Stimulated activated CD4-positive, alpha-beta T cell treated with anti-CD3 and anti-CD28 coated beads, Interleukin-2, amount 100 ng/mL, for 4 hours (primary cell): ENCODE measurements at regions not wholly inside any gene's neighbourhood (a gene's known extent, or its start where the extent isn't known, plus 50 kb on each side); places are given as distances from the start of the nearest gene placed in this dataset.

Source experiments
- DNase-seq: peaks from one replicate; pipeline ENCODE4 v3.0.0-alpha.2; 2020; ENCODE audit warnings: low read depth

DNA sequence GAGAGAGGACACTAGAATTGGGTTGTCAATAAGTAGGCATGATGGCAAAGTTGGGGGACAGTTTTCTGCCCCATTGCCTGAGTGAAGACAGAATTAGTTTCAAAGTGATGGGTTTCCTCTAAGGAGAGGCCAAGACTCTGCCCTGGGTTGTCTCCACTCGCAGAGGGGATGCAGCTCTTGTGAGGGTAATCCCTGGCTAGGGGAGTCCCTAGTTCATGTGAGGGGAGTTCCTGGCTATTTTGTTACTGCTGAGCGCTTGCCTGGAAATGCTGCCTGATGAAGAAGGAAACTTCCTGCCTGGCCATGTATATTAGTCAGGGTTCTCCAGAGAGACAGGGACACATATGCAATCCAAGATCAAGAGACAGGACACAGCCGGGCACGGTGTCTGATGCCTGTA is 501.5 kb downstream of the BCL11A start:
- DNase-seq: no peak

DNA sequence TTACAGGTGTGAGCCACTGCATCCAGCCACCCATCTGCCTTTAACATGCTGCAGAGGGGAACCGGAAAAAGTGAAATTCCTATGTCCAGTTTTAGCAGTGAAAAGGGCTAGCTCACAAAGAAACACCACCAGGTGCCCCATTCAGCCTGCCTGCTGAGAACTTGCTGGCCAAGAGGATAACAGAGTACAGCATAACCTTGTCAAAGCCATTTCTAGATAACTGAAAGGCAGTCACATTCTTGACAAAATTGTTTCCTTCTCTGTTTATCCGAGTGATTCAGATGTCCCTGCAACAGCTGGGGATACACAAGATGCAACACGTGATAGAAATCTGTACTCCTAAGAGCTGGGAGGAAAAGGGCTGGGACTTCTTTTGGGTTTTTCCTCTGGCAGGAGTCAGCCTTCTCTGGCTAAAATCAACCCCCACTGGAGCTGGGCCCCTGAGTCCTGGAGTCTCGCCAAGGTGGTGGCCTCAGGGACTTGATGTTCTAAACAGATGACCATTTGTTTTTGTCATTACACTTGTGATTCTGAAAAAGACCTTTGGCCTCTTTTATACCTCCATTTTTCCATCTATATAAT is 505.4 kb downstream of the BCL11A start:
- DNase-seq: no peak

DNA sequence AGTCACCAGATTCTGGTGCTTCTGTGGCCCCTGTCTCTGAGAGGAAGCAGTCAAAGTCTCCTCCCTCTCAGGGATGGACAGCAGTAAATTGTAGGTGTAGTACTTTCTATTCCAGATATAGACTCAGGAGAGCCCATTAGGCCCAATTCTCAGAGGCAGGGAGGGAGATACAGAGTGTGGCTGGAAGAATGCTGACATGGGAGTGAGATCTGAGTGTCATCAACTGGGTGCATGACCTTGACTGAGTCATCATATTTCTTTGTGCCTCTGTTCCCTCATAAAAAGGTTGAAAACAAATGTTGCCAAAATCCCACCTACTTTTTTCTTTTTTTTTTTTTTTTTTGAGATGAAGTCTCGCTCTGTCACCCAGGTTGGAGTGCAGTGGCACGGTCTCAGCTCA is 506.1 kb downstream of the BCL11A start:
- no peak for DNase-seq

DNA sequence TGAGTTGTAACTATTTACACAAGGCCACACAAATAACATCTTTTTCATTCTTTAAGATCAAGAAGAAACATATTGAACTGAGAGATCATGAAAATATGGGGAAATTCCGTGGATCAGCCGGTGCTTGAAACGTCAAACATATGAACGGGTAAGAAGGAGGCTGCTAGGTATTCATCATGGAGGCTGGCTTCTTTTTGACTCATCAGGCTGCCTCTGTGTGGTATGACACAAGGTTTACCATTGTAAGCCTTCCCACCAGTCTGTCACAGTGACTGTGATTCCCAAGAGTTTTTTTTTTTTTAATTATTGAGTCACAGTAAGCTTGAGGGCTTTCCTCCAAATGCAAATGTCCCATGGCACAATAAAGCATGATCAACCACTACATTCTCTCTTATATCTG is 506.9 kb downstream of the BCL11A start:
- DNase-seq: no peak

DNA sequence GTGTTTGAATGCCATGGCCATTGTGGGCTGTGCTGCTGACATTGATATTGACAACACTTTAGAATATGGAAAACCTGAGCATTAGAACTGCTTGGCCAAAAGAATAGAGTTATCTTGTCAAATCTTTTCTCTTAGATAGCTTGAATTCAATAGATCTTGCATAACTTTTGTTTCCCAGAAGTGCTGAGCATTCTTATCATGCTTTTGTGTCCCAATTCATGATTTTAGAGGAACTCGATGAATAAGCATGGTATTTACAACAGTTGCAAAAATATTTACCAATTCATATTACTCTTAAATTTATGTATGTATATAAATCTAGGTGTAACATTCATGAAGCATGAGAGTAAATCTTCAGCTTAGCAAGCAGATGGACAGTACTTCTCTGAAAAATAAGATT is 508.0 kb downstream of the BCL11A start:
- no peak for DNase-seq

- DNase-seq: no peak
Measured at GRCh38 chr2:60044484-60044883, 509.0 kb downstream of the BCL11A start.

DNA sequence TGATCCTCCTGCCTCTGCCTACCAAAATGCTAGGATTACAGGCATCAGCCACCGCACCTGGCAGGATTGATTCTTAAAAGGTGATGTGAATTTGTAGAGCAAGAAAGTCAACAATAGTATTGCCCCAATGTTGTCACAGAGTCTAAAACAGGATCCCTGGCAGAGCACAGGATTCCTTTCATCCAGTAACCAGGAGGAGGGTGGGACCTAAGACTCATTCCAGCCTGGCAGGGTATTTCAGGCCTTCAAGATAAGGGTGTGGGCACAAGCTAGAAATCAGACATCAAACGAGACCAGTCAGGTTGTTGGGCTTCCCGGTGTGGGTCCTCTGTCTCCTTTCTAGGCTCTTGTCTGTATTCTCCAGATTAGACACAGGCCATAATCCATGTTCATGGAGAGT is 511.4 kb downstream of the BCL11A start:
- no peak for DNase-seq

GRCh38 chr2:60033325-60033724 is 520.1 kb downstream of the BCL11A start:
- DNase-seq: no peak

- no peak for DNase-seq
Measured at GRCh38 chr2:60029566-60029883, 523.9 kb downstream of the BCL11A start.

DNA sequence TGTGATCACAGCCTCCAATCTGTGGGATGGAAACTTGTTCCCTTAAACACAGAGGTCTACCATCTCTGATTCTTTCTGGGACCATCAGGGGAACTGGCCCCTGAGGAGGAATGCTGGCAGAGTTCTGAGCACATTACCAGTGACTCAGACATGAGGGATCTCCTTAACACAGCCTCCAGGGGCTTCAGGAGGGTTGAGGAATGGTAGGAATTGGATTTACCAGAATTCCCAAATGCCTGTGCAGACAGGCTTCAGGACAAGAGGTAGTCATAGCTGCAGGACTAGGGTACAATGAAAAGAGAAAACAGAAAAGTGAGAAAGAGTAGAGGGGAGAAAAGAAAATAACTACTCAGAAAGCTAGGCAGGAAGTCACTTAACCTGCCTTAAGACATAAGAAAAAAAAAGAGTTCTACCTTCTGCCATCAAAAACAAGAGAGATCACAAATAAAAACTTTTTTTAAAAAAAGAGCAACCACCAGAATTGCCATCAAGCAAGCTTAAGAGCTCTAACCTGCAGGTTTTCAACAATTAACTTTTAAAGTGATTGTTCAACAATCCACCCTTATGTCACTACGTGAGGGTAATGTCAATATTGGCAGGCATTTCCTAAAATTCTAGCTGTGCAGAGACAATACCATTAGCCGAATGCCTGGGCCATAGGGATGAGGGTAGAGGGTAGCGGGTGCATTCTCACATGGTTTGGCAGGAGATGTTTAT is 524.4 kb downstream of the BCL11A start:
- no peak for DNase-seq

GRCh38 chr2:60025496-60025895 is 528.0 kb downstream of the BCL11A start:
- DNase-seq: no peak

GRCh38 chr2:60023256-60023985 is 530.0 kb downstream of the BCL11A start:
- no peak for DNase-seq

GRCh38 chr2:60007671-60008070 is 545.8 kb downstream of the BCL11A start:
- DNase-seq: no peak

DNA sequence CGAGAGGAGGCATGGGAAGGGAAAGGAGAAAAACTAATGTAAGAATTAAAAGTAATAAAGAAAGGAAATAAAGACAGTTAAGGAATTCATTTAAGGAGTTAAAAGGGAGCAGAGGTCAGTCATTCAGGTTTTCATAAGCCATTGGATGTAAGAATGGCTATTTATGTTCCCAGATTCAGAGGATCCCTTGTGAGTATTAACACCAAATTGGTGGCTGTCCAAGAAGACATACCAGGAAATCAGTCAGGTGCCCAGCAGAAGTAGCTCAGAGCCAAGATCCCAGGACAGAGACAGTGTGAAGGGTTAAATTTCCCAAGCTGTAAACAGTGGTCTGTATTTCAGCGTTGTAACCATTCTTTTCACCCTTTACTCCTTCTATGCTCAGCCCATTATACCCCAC is 550.4 kb downstream of the BCL11A start:
- DNase-seq: no peak

DNA sequence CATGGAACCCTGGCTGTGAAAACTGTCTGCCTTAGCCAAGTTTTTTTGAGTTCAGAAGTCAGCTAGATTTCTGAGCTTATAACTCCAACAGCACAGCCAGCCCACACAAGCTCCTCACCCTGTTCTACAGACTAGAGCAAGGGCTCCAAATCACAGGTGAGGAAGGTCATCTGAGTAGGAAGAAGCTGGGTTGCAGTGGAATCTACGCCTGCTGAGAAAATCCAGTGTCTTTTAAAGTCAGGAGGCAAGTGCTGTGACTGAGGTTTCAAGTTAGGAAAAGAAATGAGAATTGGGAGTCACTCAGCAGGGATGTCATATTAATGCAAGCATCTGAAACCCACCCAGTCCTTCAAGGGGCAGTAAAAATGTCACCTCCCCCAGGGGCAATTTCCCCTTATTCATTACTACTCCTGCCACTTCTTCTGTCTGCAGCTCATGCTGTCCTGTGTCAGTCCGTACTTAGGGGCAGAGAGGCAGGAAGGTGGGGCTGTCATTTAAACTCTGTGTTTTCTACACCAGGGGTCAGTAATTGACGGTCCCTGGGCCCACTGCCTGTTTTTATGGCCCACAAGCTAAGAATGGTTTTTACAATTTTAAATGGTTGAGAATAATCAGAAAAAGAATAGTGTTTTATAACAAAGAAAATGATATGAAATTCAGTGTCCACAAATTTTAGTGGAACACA is 551.1 kb downstream of the BCL11A start:
- DNase-seq: no peak

- no peak for DNase-seq
Measured at GRCh38 chr2:60000686-60001085, 552.8 kb downstream of the BCL11A start.

GRCh38 chr2:59998324-59998723 is 555.1 kb downstream of the BCL11A start:
- no peak for DNase-seq

DNA sequence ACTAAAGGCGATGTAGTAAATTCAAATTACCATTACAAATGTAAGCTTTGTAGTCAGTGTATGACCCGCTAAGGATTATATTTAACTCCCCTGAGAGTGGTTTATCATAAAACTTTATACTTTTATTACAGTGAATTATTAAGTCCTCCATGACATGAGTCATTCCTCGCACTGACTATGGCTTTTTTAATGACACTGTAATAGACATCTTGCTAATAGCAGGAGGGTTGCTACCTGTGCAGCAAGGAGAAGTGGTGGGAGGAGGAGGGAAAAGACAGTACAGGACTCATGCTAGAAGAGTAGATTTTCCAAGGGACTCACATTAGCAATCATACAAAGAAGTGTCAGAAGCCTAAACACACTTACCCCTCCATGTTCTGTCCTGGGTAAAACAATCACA is 556.1 kb downstream of the BCL11A start:
- no peak for DNase-seq

GRCh38 chr2:59996855-59997254 is 556.6 kb downstream of the BCL11A start:
- no peak for DNase-seq

DNA sequence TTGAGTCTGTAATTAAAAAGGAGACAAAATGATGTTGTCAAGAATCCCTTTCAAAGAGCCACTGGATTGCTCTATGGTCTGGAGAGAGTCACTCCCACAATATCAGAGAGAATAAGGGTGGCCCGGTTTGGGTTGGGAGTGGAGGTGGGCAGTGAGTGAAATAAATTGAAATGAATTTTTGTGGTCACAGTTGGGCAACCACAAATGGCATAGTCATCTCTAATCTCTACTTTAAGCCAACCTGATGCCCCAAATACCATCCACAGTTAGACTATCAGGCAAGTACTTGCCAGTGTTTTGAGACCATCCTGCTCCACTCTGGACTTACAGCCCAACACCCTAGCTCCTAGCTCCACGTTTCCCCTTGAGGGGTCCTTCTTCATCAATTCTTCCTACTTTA is 559.7 kb downstream of the BCL11A start:
- no peak for DNase-seq

DNA sequence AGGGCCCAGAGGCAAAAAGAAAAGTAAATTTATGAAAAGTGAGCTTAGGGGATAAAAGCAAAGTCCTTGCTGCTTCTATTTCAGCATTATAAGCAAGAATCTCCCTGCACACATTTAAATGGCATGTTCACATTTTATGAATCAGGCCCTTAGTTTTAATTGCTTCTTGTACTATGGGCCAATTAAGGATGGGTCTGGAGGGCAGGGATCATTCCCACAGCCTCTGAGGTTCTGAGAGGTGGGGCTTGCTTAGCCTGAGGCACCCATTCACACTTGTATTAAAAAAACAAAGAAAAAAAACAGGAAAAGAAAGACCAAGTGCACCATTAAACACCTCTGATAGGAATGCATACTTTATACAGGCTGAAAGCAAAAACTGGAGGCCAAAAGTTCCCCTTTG is 565.1 kb downstream of the BCL11A start:
- no peak for DNase-seq

DNA sequence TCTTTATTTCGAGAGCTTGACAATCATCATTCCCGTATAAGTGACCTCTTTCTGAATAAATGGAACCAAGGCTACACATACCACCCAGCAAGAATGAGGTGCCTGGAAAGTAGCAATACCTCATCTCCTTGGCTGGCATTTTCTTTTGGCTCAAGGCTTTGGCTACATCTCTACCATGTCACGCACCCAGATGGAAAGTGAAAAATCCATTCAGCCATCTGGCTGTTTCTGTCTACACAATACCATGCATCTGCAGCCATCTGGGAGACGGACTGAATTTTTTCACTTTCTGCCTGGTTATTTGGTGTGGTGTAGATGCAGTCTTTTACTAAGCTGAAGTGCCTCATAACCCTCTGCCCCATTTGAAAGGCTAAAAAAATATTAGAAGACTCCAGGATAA is 566.9 kb downstream of the BCL11A start:
- no peak for DNase-seq

DNA sequence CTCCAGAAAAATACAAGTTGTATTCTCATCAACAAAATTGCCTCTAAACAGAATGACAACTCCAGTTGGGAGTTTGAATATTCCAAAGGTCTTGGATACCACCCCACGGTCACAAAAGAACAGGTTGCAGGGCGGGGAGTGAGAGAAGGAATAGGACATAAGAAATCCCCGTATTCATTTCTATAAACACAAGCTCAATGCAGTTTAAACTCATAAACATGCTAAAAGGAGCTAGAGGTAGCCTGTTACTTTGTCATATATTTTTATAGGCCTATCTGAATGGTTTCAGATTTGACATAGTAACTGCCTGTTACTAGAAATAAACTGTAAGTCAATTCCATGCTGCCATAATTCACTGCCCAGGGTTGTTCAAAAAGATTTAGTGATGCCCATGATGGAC is 567.5 kb downstream of the BCL11A start:
- DNase-seq: no peak
